ENCODE measurements at regions not wholly inside any gene's neighbourhood (a gene's known extent, or its start where the extent isn't known, plus 50 kb on each side); places are given as distances from the start of the nearest gene placed in this dataset.
"Not testable (repeated sequence)": the region's sequence is repeated elsewhere in the genome, so short reads cannot be mapped to it uniquely, and the experiment has no call there.

GRCh38 chr7:148515728-148516695 lies 74.6 kb upstream of the C7orf33 start:
- Histone ChIP-seq H3K79me2 (ENCODE audit: low read length) (no peaks in the 10 kb centered on the region), H2AFZ (ENCODE audit: low read length) (peak overlapping the region; percentile 13), H3K27ac (ENCODE audit: low read length) (peak overlapping the region; percentile 62), H3K4me2 (ENCODE audit: low read depth, low read length, poor library complexity, severe bottlenecking) (peak overlapping the region; percentile 45), H3K4me1 (ENCODE audit: low read length) (peaks cover 57% of the 10 kb centered on the region), H3K27me3 (ENCODE audit: low read length) (peaks cover 2% of the 10 kb centered on the region; the same call in 1 of the 2 replicates), H3K36me3 (ENCODE audit: insufficient read depth, low read length) (no peaks in the 10 kb centered on the region), H3K9me2 (replicated peaks; ENCODE audit: insufficient read depth, low read length) (no peaks in the 10 kb centered on the region), H3K9ac (ENCODE audit: low read length) (0 out of 2 replicates have a peak overlapping the region, but pooled peaks have one; percentile 6), H4K20me1 (ENCODE audit: insufficient read depth, low read depth, low read length) (no peaks in the 10 kb centered on the region), H3K9me3 (ENCODE audit: low read length) (no peaks in the 10 kb centered on the region), H3K4me3 (ENCODE audit: low read length) (no peak overlapping the region)
- peak; percentile 69 for DNase-seq

DNA sequence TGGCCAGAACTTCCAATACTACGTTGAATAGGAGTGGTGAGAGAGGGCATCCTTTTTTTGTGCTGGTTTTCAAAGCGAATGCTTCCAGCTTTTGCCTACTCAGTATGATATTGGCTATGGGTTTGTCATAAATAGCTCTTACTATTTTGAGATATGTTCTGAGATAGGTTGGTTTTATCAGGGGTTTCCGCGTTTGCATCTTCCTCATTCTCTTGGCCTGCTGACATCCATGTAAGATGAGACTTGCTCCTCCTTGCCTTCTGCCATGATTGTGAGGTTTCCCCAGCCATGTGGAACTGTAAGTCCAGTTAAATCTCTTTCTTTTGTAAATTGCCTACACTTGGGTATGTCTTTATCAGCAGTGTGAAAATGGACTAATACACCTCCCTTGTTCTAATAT lies 71.2 kb upstream of the C7orf33 start:
- Histone ChIP-seq H3K4me2 (ENCODE audit: low read depth, low read length, poor library complexity, severe bottlenecking) (peak overlapping the region; percentile 25), H3K27ac (ENCODE audit: low read length) (peak overlapping the region; percentile 16; the same call in 1 of the 2 replicates), H3K4me1 (ENCODE audit: low read length) (peaks cover 72% of the 10 kb centered on the region)
- H3K36me3 ChIP-seq (ENCODE audit: insufficient read depth, low read length); H3K79me2 ChIP-seq (ENCODE audit: low read length); H3K9ac ChIP-seq (ENCODE audit: low read length); H3K9me3 ChIP-seq (ENCODE audit: low read length); H3K4me3 ChIP-seq (ENCODE audit: low read length); H2AFZ ChIP-seq (ENCODE audit: low read length); H3K27me3 ChIP-seq (ENCODE audit: low read length); H4K20me1 ChIP-seq (ENCODE audit: insufficient read depth, low read depth, low read length); H3K9me2 ChIP-seq (replicated peaks; ENCODE audit: insufficient read depth, low read length): not testable (repeated sequence)
- peak; percentile 80 for DNase-seq

DNA sequence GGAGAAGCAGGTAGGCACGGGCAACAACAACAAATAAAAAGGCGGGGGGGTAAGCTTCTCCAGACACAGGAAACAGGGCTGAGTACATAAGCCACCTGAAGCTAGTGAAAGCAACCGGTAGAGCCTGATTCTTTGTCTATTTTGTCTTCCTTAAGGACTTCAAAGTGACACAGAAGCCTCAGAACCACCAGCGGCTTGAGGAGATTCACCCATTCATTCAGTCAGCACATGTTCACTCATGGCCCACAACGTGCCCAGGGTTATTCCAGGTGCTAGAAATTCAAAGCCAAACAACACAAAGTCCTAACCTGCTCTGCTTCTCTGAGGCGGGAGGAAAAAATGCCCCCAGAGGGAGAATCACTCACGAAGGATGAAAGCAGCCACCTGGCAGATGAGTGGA lies 69.3 kb upstream of the C7orf33 start:
- Histone ChIP-seq H3K27me3 (ENCODE audit: low read length) (no peaks in the 10 kb centered on the region), H2AFZ (ENCODE audit: low read length) (peak overlapping the region; percentile 53; the same call in 1 of the 2 replicates), H4K20me1 (ENCODE audit: insufficient read depth, low read depth, low read length) (no peaks in the 10 kb centered on the region), H3K9me2 (replicated peaks; ENCODE audit: insufficient read depth, low read length) (no peaks in the 10 kb centered on the region), H3K36me3 (ENCODE audit: insufficient read depth, low read length) (no peaks in the 10 kb centered on the region), H3K9me3 (ENCODE audit: low read length) (no peaks in the 10 kb centered on the region), H3K9ac (ENCODE audit: low read length) (no peak overlapping the region), H3K4me1 (ENCODE audit: low read length) (peaks cover 67% of the 10 kb centered on the region), H3K4me3 (ENCODE audit: low read length) (no peak overlapping the region), H3K4me2 (ENCODE audit: low read depth, low read length, poor library complexity, severe bottlenecking) (no peak overlapping the region), H3K27ac (ENCODE audit: low read length) (no peak overlapping the region), H3K79me2 (ENCODE audit: low read length) (no peaks in the 10 kb centered on the region)
- DNase-seq, result no peak

DNA sequence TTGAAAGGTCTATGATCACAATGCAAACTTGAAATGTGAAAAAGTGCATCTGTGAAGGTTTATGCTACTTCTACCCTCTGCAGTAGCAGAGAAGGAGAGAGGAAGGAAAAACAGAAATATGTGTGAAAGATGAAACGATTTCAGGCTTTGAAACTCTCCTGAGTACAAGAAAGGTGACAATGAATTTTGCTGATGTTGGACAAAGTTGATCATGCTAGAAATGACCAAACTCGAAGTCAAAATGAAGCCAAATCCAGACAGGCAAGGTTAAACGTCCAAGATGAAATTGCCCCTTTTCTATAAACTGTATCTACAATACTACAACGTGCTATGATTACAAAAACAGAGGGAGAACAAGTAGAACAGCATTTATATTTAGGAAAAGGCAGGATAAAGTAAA lies 67.0 kb upstream of the C7orf33 start:
- Histone ChIP-seq H4K20me1 (ENCODE audit: insufficient read depth, low read depth, low read length) (no peaks in the 10 kb centered on the region), H3K79me2 (ENCODE audit: low read length) (no peaks in the 10 kb centered on the region), H3K9me2 (replicated peaks; ENCODE audit: insufficient read depth, low read length) (no peaks in the 10 kb centered on the region), H3K27me3 (ENCODE audit: low read length) (no peaks in the 10 kb centered on the region), H3K9me3 (ENCODE audit: low read length) (no peaks in the 10 kb centered on the region), H3K36me3 (ENCODE audit: insufficient read depth, low read length) (no peaks in the 10 kb centered on the region), H3K4me1 (ENCODE audit: low read length) (peaks cover 68% of the 10 kb centered on the region), H2AFZ (ENCODE audit: low read length) (0 out of 2 replicates have a peak overlapping the region, but pooled peaks have one; percentile 19), H3K9ac (ENCODE audit: low read length) (no peak overlapping the region), H3K4me2 (ENCODE audit: low read depth, low read length, poor library complexity, severe bottlenecking) (peak overlapping the region; percentile 12), H3K4me3 (ENCODE audit: low read length) (no peak overlapping the region), H3K27ac (ENCODE audit: low read length) (peak overlapping the region; percentile 77)
- no peak for DNase-seq

DNA sequence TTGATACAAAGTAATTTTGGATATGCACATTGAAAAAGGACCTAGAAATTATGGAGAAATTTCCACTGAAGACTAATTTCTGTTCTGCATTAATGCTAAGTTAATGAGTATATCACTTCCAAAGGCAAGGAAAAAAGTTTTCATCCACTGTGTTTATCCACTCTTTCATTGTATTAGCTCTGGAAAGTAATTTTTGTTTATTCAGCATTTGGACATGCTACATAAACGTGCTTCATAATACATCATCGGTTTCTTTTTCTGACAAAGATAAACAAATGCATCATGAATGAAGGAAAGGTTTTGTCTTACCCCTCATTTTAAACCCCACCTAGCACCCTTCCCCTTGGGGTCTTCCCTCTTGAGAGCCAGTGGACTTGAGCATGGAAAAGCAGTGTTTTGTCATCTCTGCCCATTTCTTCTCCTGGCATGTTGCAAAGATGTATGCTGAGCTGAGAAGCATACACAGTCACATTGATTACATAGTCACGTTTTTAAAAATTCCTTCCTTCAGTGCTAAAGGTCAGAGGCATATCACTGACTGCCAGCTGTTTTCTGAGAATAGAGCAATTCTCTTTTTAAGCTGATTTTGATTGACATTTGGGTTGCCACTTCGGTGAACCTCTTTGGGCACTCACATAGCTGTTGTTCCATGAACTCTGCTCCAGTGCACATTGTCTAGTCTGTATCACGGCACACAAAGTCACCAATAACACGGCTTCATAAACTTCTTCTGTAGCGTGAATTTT lies 65.9 kb upstream of the C7orf33 start:
- H3K79me2 ChIP-seq (ENCODE audit: low read length), result no peaks in the 10 kb centered on the region
- peak overlapping the region; percentile 35 for H3K9ac ChIP-seq (ENCODE audit: low read length)
- no peaks in the 10 kb centered on the region for H3K27me3 ChIP-seq (ENCODE audit: low read length)
- peak overlapping the region; percentile 17; the same call in 1 of the 2 replicates for H3K4me3 ChIP-seq (ENCODE audit: low read length)
- peak overlapping the region; percentile 61; the same call in 1 of the 2 replicates for H2AFZ ChIP-seq (ENCODE audit: low read length)
- DNase-seq, result peak; percentile 57
- H3K4me1 ChIP-seq (ENCODE audit: low read length), result peaks cover 59% of the 10 kb centered on the region
- H4K20me1 ChIP-seq (ENCODE audit: insufficient read depth, low read depth, low read length), result no peaks in the 10 kb centered on the region
- H3K9me3 ChIP-seq (ENCODE audit: low read length), result no peaks in the 10 kb centered on the region
- no peaks in the 10 kb centered on the region for H3K36me3 ChIP-seq (ENCODE audit: insufficient read depth, low read length)
- no peaks in the 10 kb centered on the region for H3K9me2 ChIP-seq (replicated peaks; ENCODE audit: insufficient read depth, low read length)
- peak overlapping the region; percentile 58 for H3K4me2 ChIP-seq (ENCODE audit: low read depth, low read length, poor library complexity, severe bottlenecking)
- peak overlapping the region; percentile 77 for H3K27ac ChIP-seq (ENCODE audit: low read length)

DNA sequence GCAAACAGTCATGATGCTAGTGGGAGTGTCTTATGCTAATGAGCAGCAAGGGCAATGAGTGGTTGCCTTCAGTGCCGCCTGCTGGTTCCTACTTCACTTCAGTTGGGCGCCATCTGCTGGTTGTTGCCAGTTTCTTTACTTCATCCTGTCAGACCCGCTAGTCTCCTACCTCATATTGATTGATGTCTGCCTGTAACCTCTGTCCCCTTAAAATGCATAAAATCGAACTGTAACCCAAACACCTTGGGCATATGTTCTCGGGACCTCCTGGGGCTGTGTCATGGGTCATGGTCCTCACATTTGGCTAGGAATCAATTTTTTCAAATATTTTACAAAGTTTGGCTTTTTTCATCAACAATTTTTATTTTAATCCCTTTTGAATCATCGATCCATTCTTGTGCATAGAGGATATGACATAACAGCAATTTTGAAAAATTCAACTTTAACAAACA lies 62.8 kb upstream of the C7orf33 start:
- Histone ChIP-seq H4K20me1 (ENCODE audit: insufficient read depth, low read depth, low read length) (no peaks in the 10 kb centered on the region), H3K27ac (ENCODE audit: low read length) (no peak overlapping the region), H3K9ac (ENCODE audit: low read length) (no peak overlapping the region), H3K4me2 (ENCODE audit: low read depth, low read length, poor library complexity, severe bottlenecking) (no peak overlapping the region), H3K4me1 (ENCODE audit: low read length) (peaks cover 38% of the 10 kb centered on the region), H3K27me3 (ENCODE audit: low read length) (no peaks in the 10 kb centered on the region), H3K9me3 (ENCODE audit: low read length) (no peaks in the 10 kb centered on the region), H3K4me3 (ENCODE audit: low read length) (no peak overlapping the region), H2AFZ (ENCODE audit: low read length) (no peak overlapping the region), H3K79me2 (ENCODE audit: low read length) (no peaks in the 10 kb centered on the region), H3K9me2 (replicated peaks; ENCODE audit: insufficient read depth, low read length) (no peaks in the 10 kb centered on the region), H3K36me3 (ENCODE audit: insufficient read depth, low read length) (no peaks in the 10 kb centered on the region)
- peak; percentile 97 for DNase-seq

DNA sequence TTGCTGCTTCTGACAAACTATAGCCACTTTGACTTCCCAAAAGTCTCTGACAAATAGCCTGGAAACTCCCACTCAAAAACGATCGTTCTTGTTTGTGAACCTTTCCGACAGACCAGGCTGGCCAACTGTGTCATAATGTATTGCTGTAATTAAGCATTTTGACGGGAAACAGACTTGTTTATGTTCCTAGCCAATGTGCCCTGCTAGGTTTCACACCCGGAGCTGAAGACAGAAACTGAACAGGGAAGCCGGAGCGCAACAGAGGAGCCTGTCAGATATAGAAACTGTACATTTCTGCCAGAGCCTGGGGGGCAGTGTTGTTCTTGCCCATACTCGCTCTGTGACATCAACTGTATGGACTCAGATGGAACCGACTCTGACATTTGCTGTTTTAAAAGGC lies 55.3 kb upstream of the C7orf33 start:
- Histone ChIP-seq H3K4me2 (ENCODE audit: low read depth, low read length, poor library complexity, severe bottlenecking) (peak overlapping the region; percentile 48), H3K4me3 (ENCODE audit: low read length) (peak overlapping the region; percentile 44; the same call in 1 of the 2 replicates)

GRCh38 chr7:148537435-148537834 lies 53.1 kb upstream of the C7orf33 start:
- H4K20me1 ChIP-seq (ENCODE audit: insufficient read depth, low read depth, low read length), result no peaks in the 10 kb centered on the region
- no peaks in the 10 kb centered on the region for H3K36me3 ChIP-seq (ENCODE audit: insufficient read depth, low read length)
- H3K4me1 ChIP-seq (ENCODE audit: low read length), result peaks cover 5% of the 10 kb centered on the region; the same call in 1 of the 2 replicates
- no peak overlapping the region for H3K27ac ChIP-seq (ENCODE audit: low read length)
- H3K4me2 ChIP-seq (ENCODE audit: low read depth, low read length, poor library complexity, severe bottlenecking), result no peak overlapping the region
- H3K4me3 ChIP-seq (ENCODE audit: low read length), result no peak overlapping the region
- no peaks in the 10 kb centered on the region for H3K9me2 ChIP-seq (replicated peaks; ENCODE audit: insufficient read depth, low read length)
- no peaks in the 10 kb centered on the region for H3K27me3 ChIP-seq (ENCODE audit: low read length)
- no peak overlapping the region for H2AFZ ChIP-seq (ENCODE audit: low read length)
- H3K79me2 ChIP-seq (ENCODE audit: low read length), result no peaks in the 10 kb centered on the region
- DNase-seq, result no peak
- H3K9me3 ChIP-seq (ENCODE audit: low read length), result no peaks in the 10 kb centered on the region
- H3K9ac ChIP-seq (ENCODE audit: low read length), result no peak overlapping the region

More for the DNA sequence above, 55.3 kb upstream of the C7orf33 start:
- no peaks in the 10 kb centered on the region for H3K36me3 ChIP-seq (ENCODE audit: insufficient read depth, low read length)
- no peaks in the 10 kb centered on the region for H3K9me2 ChIP-seq (replicated peaks; ENCODE audit: insufficient read depth, low read length)
- H4K20me1 ChIP-seq (ENCODE audit: insufficient read depth, low read depth, low read length), result no peaks in the 10 kb centered on the region
- DNase-seq, result peak; percentile 64
- H3K27me3 ChIP-seq (ENCODE audit: low read length), result no peaks in the 10 kb centered on the region
- H3K79me2 ChIP-seq (ENCODE audit: low read length), result no peaks in the 10 kb centered on the region
- peaks cover 5% of the 10 kb centered on the region; the same call in 1 of the 2 replicates for H3K4me1 ChIP-seq (ENCODE audit: low read length)
- H3K27ac ChIP-seq (ENCODE audit: low read length), result no peak overlapping the region
- no peaks in the 10 kb centered on the region for H3K9me3 ChIP-seq (ENCODE audit: low read length)
- peak overlapping the region; percentile 39 for H3K9ac ChIP-seq (ENCODE audit: low read length)
- H2AFZ ChIP-seq (ENCODE audit: low read length), result peak overlapping the region; percentile 62; the same call in 1 of the 2 replicates
